HL-60 (cell line): ENCODE measurements at regions not wholly inside any gene's neighbourhood (a gene's known extent, or its start where the extent isn't known, plus 50 kb on each side); places are given as distances from the start of the nearest gene placed in this dataset.

Source experiments
- CTCF ChIP-seq: IDR thresholded peaks from one replicate; pipeline ENCODE4 v1.5.1; 2011; ENCODE audit warnings: low read length, control low read depth, inconsistent platforms; ENCODE audit not compliant: insufficient read depth
- GABPA ChIP-seq: IDR thresholded peaks from 2 replicates; pipeline ENCODE4 v1.6.1; 2012; ENCODE audit warnings: low read depth
- TF ChIP-seq, protein P1 (sequence below): IDR thresholded peaks from 2 replicates; pipeline ENCODE4 v1.6.1; 2012; ENCODE audit warnings: low read depth; ENCODE audit not compliant: insufficient replicate concordance

DNA sequence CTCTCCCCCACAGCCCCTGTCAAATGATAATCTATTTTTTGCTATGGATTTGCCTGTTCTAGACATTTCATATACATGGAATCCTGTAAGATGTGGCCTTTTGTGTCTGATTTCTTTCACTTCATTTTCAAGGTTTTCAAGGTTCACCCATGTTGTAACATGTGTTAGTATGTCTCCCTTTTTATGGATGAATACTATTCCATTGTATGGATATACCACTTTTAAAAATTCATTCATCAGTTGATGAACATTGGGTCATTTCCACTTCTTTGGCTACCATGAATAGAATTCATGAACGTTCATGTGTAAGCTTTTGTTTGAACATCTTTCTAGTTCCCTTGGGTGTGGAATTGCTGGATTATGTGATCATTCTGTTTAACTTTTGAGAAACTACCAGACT, 94.7 kb upstream of the ZNF366 start:
- TF ChIP-seq, protein P1, sequence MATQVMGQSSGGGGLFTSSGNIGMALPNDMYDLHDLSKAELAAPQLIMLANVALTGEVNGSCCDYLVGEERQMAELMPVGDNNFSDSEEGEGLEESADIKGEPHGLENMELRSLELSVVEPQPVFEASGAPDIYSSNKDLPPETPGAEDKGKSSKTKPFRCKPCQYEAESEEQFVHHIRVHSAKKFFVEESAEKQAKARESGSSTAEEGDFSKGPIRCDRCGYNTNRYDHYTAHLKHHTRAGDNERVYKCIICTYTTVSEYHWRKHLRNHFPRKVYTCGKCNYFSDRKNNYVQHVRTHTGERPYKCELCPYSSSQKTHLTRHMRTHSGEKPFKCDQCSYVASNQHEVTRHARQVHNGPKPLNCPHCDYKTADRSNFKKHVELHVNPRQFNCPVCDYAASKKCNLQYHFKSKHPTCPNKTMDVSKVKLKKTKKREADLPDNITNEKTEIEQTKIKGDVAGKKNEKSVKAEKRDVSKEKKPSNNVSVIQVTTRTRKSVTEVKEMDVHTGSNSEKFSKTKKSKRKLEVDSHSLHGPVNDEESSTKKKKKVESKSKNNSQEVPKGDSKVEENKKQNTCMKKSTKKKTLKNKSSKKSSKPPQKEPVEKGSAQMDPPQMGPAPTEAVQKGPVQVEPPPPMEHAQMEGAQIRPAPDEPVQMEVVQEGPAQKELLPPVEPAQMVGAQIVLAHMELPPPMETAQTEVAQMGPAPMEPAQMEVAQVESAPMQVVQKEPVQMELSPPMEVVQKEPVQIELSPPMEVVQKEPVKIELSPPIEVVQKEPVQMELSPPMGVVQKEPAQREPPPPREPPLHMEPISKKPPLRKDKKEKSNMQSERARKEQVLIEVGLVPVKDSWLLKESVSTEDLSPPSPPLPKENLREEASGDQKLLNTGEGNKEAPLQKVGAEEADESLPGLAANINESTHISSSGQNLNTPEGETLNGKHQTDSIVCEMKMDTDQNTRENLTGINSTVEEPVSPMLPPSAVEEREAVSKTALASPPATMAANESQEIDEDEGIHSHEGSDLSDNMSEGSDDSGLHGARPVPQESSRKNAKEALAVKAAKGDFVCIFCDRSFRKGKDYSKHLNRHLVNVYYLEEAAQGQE: no peak
- TF ChIP-seq CTCF: no peak
- TF ChIP-seq GABPA: no peak
